GM12878 (cell line): ENCODE measurements at regions not wholly inside any gene's neighbourhood (a gene's known extent, or its start where the extent isn't known, plus 50 kb on each side); places are given as distances from the start of the nearest gene placed in this dataset.

Experiments
- ATAC-seq: fragments of 200-7000 bp; cut with Tn5 transposase; 3 replicates; pipeline ENCODE4 v1.9.1; 2020; ENCODE audit warnings: mild to moderate bottlenecking, moderate library complexity
- BruUV-seq: library from RNA; stranded (reverse); fragments of 400-500 nt; replicated peaks from 2 replicates; lab custom pipeline; 2021; lab: Mats Ljungman, UMichigan
- CTCF ChIA-PET: fragments of 300-600 bp; sonication (Branson Sonifier 250); formaldehyde crosslinking; extraction: SDS; loops from one replicate; lab custom pipeline; 2021; ENCODE audit warnings: inconsistent platforms; lab: Yijun Ruan, JAX
- POLR2A ChIA-PET: fragments of 350-600 bp; formaldehyde crosslinking; extraction: SDS; loops from one replicate; lab custom pipeline; 2021; ENCODE audit warnings: inconsistent platforms; lab: Charles Lee
- RAD21 ChIA-PET: fragments of 300-600 bp; sonication (Branson Sonifier 250); formaldehyde crosslinking; loops from one replicate; lab custom pipeline; 2023; ENCODE audit warnings: antibody characterized with exemption; ENCODE audit not compliant: unreplicated experiment; lab: Charles Lee
- SMC1A ChIA-PET: fragments of 300-600 bp; sonication (Branson Sonifier 250); formaldehyde crosslinking; loops from one replicate; lab custom pipeline; 2023; ENCODE audit not compliant: unreplicated experiment, uncharacterized antibody; lab: Charles Lee
- DNase-seq: peaks from one replicate; pipeline ENCODE4 v3.0.0-alpha.2; 2011; ENCODE audit warnings: low read depth, low spot score
- FAIRE-seq: peaks from 3 replicates; lab custom pipeline; 2011; peaks lifted over from hg19 to GRCh38; lab: Jason Lieb, UNC
- H2AFZ ChIP-seq: 2 replicates; pipeline ENCODE4 v1.6.0; 2011; ENCODE audit warnings: low read depth, low read length, control low read depth; ENCODE audit not compliant: control insufficient read depth
- H3K27ac ChIP-seq: 2 replicates; pipeline ENCODE4 v1.5.1; 2011; ENCODE audit warnings: control low read depth; ENCODE audit not compliant: control insufficient read depth, insufficient read depth
- H3K27me3 ChIP-seq, 2 experiments: replicated peaks in 1 of 2; 2 replicates each; pipeline versions ENCODE4 v1.6.0 to v1.6.1; 2011; ENCODE audit warnings: low read length in 1 of 2; ENCODE audit not compliant: control insufficient read depth in 2 of 2, insufficient read depth in 2 of 2
- H3K36me3 ChIP-seq, 2 experiments: 2 replicates each; pipeline ENCODE4 v1.5.1; 2011; ENCODE audit warnings: low read length in 1 of 2; ENCODE audit not compliant: control insufficient read depth in 2 of 2, insufficient read depth in 2 of 2
- H3K4me1 ChIP-seq: 2 replicates; pipeline ENCODE4 v1.6.1; 2011; ENCODE audit warnings: mild to moderate bottlenecking, low read length, moderate library complexity, mixed read lengths; ENCODE audit not compliant: control insufficient read depth, insufficient read depth
- H3K4me2 ChIP-seq: 2 replicates; pipeline ENCODE4 v1.6.0; 2011; ENCODE audit warnings: control low read depth; ENCODE audit not compliant: control insufficient read depth, insufficient read depth
- H3K4me3 ChIP-seq: fragments of 200-600 bp; sonication (generic); 2 replicates; pipeline ENCODE4 v1.5.1; 2016
- H3K79me2 ChIP-seq: 2 replicates; pipeline ENCODE4 v1.6.0; 2011; ENCODE audit warnings: low read length; ENCODE audit not compliant: control insufficient read depth, insufficient read depth
- H3K9ac ChIP-seq: 2 replicates; pipeline ENCODE4 v1.8.0; 2011; ENCODE audit warnings: low read length, control low read depth, mixed read lengths; ENCODE audit not compliant: control insufficient read depth, insufficient read depth
- H3K9me3 ChIP-seq: replicated peaks from 3 replicates; pipeline ENCODE4 v1.5.1; 2011; ENCODE audit warnings: mild to moderate bottlenecking, low read length; ENCODE audit not compliant: control insufficient read depth, insufficient read depth
- H4K20me1 ChIP-seq: 2 replicates; pipeline ENCODE4 v1.6.0; 2011; ENCODE audit not compliant: control insufficient read depth, insufficient read depth
- BACH1 ChIP-seq: fragments of 450-650 bp; IDR thresholded peaks from 2 replicates; pipeline ENCODE4 v1.6.1; 2017; ENCODE audit warnings: mild to moderate bottlenecking, borderline replicate concordance
- BHLHE40 ChIP-seq, 2 experiments: fragments of 450-650 bp in 1 of 2; IDR thresholded peaks; 2 replicates each; pipeline ENCODE4 v1.6.1; 2011 to 2017; ENCODE audit warnings: low read depth in 2 of 2, borderline replicate concordance in 1 of 2, improper control_type of control experiment in 1 of 2, low read length in 1 of 2, mild to moderate bottlenecking in 1 of 2
- CEBPB ChIP-seq, 2 experiments: fragments of 150-350 bp in 1 of 2; IDR thresholded peaks; 2 replicates each; pipeline ENCODE4 v1.6.1; 2012 to 2014; ENCODE audit warnings: low read depth in 2 of 2, low read length in 2 of 2, borderline replicate concordance in 1 of 2, inconsistent platforms in 1 of 2
- CHD2 ChIP-seq: IDR thresholded peaks from 2 replicates; pipeline ENCODE4 v1.6.1; 2011; ENCODE audit warnings: low read depth, low read length, improper control_type of control experiment, borderline replicate concordance
- DPF2 ChIP-seq: fragments of 450-650 bp; IDR thresholded peaks from 2 replicates; pipeline ENCODE4 v1.6.1; 2017; ENCODE audit warnings: mild to moderate bottlenecking
- HDAC6 ChIP-seq: fragments of 200-600 bp; sonication (generic); IDR thresholded peaks from one replicate; pipeline ENCODE4 v1.8.0; 2017; ENCODE audit warnings: antibody characterized with exemption; ENCODE audit not compliant: unreplicated experiment
- IKZF1 ChIP-seq: fragments of 450-650 bp; conservative IDR thresholded peaks from 2 replicates; pipeline ENCODE4 v1.6.1; 2017; ENCODE audit warnings: antibody characterized with exemption, mild to moderate bottlenecking
- KDM1A ChIP-seq: fragments of 200-600 bp; sonication (generic); IDR thresholded peaks from 2 replicates; pipeline ENCODE4 v1.6.1; 2016; ENCODE audit warnings: borderline replicate concordance
- NFYA ChIP-seq: IDR thresholded peaks from 2 replicates; pipeline ENCODE4 v1.6.1; 2011; ENCODE audit warnings: low read depth, mild to moderate bottlenecking, low read length, improper control_type of control experiment, borderline replicate concordance
- SIN3A ChIP-seq: IDR thresholded peaks from 2 replicates; pipeline ENCODE4 v1.6.1; 2012; ENCODE audit warnings: low read depth, low read length, improper control_type of control experiment
- SREBF1 ChIP-seq: IDR thresholded peaks from 2 replicates; pipeline ENCODE4 v1.6.1; 2012; ENCODE audit warnings: mild to moderate bottlenecking, low read length
- WGBS: methylation state at CpG from one replicate; pipeline ENCODE4 v1.1.6; 2016; ENCODE audit warnings: low lambda C conversion rate; ENCODE audit not compliant: insufficient replicate concordance, insufficient coverage; ENCODE audit errors: missing lambda C conversion rate; 5-methylcytosine and 5-hydroxymethylcytosine counted together
- in situ Hi-C: fragments of 300-500 bp; cut with MboI; formaldehyde crosslinking; loops from 9 replicates; pipeline ENCODE4 v1.14.3; 2018; ENCODE audit warnings: mixed read lengths
- intact Hi-C: fragments of 100-400 bp; cut with micrococcal nuclease; formaldehyde crosslinking; loops from one replicate; pipeline ENCODE4 v1.14.2; 2022; ENCODE audit not compliant: unreplicated experiment
- TF ChIP-seq, protein P1 (sequence below): fragments of 450-650 bp; IDR thresholded peaks from 2 replicates; pipeline ENCODE4 v1.6.1; 2014; ENCODE audit warnings: mild to moderate bottlenecking
- TF ChIP-seq, protein P2 (sequence below): fragments of 150-350 bp; IDR thresholded peaks from 2 replicates; pipeline ENCODE4 v1.6.1; 2016; ENCODE audit warnings: low read depth, low read length
- TF ChIP-seq, protein P3 (sequence below): IDR thresholded peaks from 2 replicates; pipeline ENCODE4 v1.6.1; 2012; ENCODE audit warnings: low read depth, low read length, improper control_type of control experiment

DNA sequence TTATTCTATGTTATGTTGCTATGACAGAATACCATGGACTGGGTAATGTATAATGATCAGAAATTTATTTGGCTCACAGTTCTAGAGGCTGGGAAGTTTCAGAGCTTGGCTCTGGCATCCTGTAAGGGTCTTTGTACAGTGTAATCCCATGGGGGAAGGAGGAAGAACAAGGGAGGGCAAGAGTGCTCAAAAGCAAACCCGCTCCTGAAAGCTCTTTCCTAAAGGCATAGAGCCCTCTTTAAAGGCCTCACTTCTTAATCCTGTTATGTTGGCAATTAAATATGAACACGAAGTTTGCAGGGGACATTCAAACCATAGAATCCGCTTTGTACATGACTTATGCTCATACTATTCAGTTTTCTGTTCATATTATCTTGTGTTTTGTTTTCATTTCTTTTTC is 191.3 kb upstream of the CTSO start:
- CTCF ChIA-PET = no interaction called here
- WGBS = 37% methylated on average over 3 of the region's 3 CpGs

More for the DNA sequence above, 191.3 kb upstream of the CTSO start:
- no peak overlapping the region for H2AFZ ChIP-seq
- no peaks in the 10 kb centered on the region for H3K4me1 ChIP-seq
- H3K9me3 ChIP-seq = no peaks in the 10 kb centered on the region
- H3K36me3 ChIP-seq = no peaks in the 10 kb centered on the region
- no peak for FAIRE-seq
- no peaks in the 10 kb centered on the region for H3K79me2 ChIP-seq
- POLR2A ChIA-PET = no interaction called here
- ATAC-seq = no peak
- H3K27ac ChIP-seq = no peak overlapping the region
- no peak overlapping the region for H3K4me3 ChIP-seq
- no peak for TF ChIP-seq HDAC6
- no peak for TF ChIP-seq NFYA
- no peak for TF ChIP-seq DPF2
- TF ChIP-seq SREBF1 = no peak
- no peak for TF ChIP-seq CEBPB (IDR thresholded peaks at IDR 0.05; ENCODE audit: borderline replicate concordance in 1 of 2, low read depth in 2 of 2, low read length in 2 of 2)
- TF ChIP-seq, protein P1, sequence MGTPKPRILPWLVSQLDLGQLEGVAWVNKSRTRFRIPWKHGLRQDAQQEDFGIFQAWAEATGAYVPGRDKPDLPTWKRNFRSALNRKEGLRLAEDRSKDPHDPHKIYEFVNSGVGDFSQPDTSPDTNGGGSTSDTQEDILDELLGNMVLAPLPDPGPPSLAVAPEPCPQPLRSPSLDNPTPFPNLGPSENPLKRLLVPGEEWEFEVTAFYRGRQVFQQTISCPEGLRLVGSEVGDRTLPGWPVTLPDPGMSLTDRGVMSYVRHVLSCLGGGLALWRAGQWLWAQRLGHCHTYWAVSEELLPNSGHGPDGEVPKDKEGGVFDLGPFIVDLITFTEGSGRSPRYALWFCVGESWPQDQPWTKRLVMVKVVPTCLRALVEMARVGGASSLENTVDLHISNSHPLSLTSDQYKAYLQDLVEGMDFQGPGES = no peak
- TF ChIP-seq CHD2 = no peak
- TF ChIP-seq, protein P2, sequence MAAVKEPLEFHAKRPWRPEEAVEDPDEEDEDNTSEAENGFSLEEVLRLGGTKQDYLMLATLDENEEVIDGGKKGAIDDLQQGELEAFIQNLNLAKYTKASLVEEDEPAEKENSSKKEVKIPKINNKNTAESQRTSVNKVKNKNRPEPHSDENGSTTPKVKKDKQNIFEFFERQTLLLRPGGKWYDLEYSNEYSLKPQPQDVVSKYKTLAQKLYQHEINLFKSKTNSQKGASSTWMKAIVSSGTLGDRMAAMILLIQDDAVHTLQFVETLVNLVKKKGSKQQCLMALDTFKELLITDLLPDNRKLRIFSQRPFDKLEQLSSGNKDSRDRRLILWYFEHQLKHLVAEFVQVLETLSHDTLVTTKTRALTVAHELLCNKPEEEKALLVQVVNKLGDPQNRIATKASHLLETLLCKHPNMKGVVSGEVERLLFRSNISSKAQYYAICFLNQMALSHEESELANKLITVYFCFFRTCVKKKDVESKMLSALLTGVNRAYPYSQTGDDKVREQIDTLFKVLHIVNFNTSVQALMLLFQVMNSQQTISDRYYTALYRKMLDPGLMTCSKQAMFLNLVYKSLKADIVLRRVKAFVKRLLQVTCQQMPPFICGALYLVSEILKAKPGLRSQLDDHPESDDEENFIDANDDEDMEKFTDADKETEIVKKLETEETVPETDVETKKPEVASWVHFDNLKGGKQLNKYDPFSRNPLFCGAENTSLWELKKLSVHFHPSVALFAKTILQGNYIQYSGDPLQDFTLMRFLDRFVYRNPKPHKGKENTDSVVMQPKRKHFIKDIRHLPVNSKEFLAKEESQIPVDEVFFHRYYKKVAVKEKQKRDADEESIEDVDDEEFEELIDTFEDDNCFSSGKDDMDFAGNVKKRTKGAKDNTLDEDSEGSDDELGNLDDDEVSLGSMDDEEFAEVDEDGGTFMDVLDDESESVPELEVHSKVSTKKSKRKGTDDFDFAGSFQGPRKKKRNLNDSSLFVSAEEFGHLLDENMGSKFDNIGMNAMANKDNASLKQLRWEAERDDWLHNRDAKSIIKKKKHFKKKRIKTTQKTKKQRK = no peak
- no peak for TF ChIP-seq BHLHE40 (IDR thresholded peaks at IDR 0.05; ENCODE audit: borderline replicate concordance in 1 of 2, low read depth in 2 of 2, low read length in 1 of 2)
- no peak for TF ChIP-seq SIN3A
- TF ChIP-seq, protein P3, sequence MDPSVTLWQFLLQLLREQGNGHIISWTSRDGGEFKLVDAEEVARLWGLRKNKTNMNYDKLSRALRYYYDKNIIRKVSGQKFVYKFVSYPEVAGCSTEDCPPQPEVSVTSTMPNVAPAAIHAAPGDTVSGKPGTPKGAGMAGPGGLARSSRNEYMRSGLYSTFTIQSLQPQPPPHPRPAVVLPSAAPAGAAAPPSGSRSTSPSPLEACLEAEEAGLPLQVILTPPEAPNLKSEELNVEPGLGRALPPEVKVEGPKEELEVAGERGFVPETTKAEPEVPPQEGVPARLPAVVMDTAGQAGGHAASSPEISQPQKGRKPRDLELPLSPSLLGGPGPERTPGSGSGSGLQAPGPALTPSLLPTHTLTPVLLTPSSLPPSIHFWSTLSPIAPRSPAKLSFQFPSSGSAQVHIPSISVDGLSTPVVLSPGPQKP = no peak
- TF ChIP-seq IKZF1 = no peak
- no peak for TF ChIP-seq KDM1A
- no peak for TF ChIP-seq BACH1
- H4K20me1 ChIP-seq = no peaks in the 10 kb centered on the region
- RAD21 ChIA-PET = no interaction called here
- no peaks in the 10 kb centered on the region for H3K27me3 ChIP-seq
- in situ Hi-C loops = no loop called here
- H3K9ac ChIP-seq = no peak overlapping the region
- SMC1A ChIA-PET = no interaction called here
- DNase-seq = no peak
- no TSS peak for BruUV-seq
- intact Hi-C loops = no loop called here
- no peak overlapping the region for H3K4me2 ChIP-seq
